Lower leg skin (tissue), 4 donors: ENCODE measurements at regions not wholly inside any gene's neighbourhood (a gene's known extent, or its start where the extent isn't known, plus 50 kb on each side); places are given as distances from the start of the nearest gene placed in this dataset.

ENCODE experiments used
- DNase-seq, 2 donors: peaks; one replicate each; pipeline ENCODE4 v3.0.0-alpha.2; 2019; ENCODE audit warnings: low spot score in 2 of 2
- H3K4me3 ChIP-seq: fragments of 200-600 bp; sonication (generic); 2 replicates; pipeline ENCODE4 v1.5.1; 2017; ENCODE audit warnings: mild to moderate bottlenecking, low read depth; ENCODE audit not compliant: poor library complexity, severe bottlenecking
- POLR2A ChIP-seq, 2 donors: fragments of 450-650 bp; IDR thresholded peaks; one replicate each; pipeline ENCODE4 v1.6.1; 2016 to 2017; ENCODE audit warnings: antibody characterized with exemption in 2 of 2, mild to moderate bottlenecking in 1 of 2, moderate library complexity in 1 of 2
- WGBS, 2 donors: methylation state at CpG; one replicate each; pipeline ENCODE4 v1.1.5; 2018; 5-methylcytosine and 5-hydroxymethylcytosine counted together
- intact Hi-C: fragments of 100-400 bp; cut with DNase I; formaldehyde crosslinking; loops from one replicate; pipeline ENCODE4 v1.15.0; 2023; ENCODE audit warnings: low total_unique reads
- TF ChIP-seq, protein P1 (sequence below), 3 donors: fragments of 450-650 bp; IDR thresholded peaks; one replicate each; pipeline ENCODE4 v1.5.1; 2016; ENCODE audit warnings: antibody characterized with exemption in 3 of 3, mild to moderate bottlenecking in 3 of 3, moderate library complexity in 2 of 3

DNA sequence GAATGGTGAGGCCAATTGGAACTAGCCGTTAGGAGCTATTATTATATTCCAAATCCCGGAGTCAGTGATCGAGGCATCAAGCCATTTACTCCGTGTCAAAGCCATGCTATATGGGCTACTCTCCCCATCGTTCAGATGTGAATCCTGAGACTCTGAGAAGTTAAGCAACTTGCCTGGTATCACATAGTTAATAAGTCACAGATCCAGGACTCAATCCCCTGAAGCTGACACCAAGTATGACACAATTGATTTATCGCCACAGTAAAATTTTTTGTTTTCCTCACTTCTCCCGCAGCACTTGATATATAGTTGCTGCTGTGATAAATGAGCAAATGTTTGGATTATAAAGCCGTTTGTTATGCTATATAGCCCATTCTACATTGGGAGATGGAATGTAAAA, 50.8 kb upstream of the TSHZ2 start:
- H3K4me3 ChIP-seq = no peak overlapping the region
- TF ChIP-seq, protein P1, sequence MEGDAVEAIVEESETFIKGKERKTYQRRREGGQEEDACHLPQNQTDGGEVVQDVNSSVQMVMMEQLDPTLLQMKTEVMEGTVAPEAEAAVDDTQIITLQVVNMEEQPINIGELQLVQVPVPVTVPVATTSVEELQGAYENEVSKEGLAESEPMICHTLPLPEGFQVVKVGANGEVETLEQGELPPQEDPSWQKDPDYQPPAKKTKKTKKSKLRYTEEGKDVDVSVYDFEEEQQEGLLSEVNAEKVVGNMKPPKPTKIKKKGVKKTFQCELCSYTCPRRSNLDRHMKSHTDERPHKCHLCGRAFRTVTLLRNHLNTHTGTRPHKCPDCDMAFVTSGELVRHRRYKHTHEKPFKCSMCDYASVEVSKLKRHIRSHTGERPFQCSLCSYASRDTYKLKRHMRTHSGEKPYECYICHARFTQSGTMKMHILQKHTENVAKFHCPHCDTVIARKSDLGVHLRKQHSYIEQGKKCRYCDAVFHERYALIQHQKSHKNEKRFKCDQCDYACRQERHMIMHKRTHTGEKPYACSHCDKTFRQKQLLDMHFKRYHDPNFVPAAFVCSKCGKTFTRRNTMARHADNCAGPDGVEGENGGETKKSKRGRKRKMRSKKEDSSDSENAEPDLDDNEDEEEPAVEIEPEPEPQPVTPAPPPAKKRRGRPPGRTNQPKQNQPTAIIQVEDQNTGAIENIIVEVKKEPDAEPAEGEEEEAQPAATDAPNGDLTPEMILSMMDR (IDR thresholded peaks at IDR 0.05) = no peak
- TF ChIP-seq POLR2A (IDR thresholded peaks at IDR 0.05) = no peak
- no peak for DNase-seq
- 86 to 89% methylated on average over 8 of the region's 8 CpGs for WGBS, 2 donors
- intact Hi-C loops = no loop called here

DNA sequence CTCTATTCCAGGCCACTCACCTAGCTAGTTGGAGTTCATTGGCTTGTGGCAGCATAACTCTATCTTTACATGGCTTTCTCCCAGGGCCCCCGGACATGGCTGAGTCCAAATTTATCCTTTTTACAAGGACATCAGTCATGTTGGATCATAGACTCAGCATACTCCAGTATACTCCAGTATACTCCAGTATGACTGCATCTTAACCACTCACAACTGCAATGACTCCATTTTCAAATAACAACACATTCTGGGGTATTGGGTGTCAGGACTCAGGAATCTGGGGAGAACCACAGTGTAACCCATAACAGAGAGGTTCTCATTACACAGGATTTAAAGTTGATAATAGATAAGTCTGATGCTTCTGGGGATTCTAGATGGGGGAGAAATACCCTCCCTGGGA, 53.8 kb upstream of the TSHZ2 start:
- no peak overlapping the region for H3K4me3 ChIP-seq
- DNase-seq = no peak
- TF ChIP-seq, protein P1 (IDR thresholded peaks at IDR 0.05) = no peak
- TF ChIP-seq POLR2A (IDR thresholded peaks at IDR 0.05) = no peak
- 97% methylated on average over 1 of the region's 1 CpG for WGBS, 2 donors
- intact Hi-C loops = no loop called here

DNA sequence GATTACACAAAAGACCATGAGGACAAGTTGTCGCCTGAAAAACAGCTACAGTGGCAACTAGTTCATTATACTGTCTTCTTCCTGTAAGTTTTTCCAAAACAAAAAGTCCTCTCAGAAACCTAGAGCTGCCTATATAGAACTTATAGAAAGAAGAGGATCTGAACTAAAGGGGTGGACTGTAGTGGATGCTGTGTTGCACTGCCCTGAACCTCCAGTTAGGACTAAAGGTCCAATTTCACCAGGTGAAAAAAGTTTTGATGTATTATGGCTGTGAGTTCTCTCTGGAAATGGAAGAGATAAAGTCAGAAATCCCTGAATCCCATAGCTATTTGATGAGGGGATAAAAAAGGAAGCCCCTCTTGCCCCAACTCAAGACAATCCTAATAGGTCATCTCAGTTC, 56.6 kb upstream of the TSHZ2 start:
- intact Hi-C loops = no loop called here

DNA sequence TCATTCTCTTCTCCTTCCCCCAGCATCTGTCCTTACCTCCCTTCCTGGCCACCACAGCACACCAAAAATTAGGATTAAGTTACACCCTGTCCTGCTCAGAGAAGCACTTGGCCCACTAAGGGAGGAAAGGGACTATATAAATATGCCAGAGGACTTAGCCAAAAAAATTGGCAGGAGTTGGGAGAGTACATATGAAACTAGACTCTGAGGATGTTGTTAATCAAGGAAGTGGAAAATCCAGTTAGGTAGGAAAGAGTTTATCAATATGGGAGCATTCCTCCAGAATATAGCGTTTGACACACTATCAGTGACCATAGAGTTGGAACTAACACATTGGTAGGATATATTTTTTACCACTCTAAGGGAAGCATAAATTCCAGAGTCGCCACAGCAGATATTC, 57.3 kb upstream of the TSHZ2 start:
- H3K4me3 ChIP-seq = no peak overlapping the region
- 70 to 76% methylated on average over 2 of the region's 2 CpGs for WGBS, 2 donors

More for the DNA sequence above, 56.6 kb upstream of the TSHZ2 start:
- whole genome bisulfite sequencing, 2 donors = 95 to 96% methylated on average over 1 of the region's 1 CpG
- TF ChIP-seq, protein P1 (IDR thresholded peaks at IDR 0.05) = no peak
- TF ChIP-seq POLR2A (IDR thresholded peaks at IDR 0.05) = no peak
- H3K4me3 ChIP-seq = no peak overlapping the region
- no peak for DNase-seq

DNA sequence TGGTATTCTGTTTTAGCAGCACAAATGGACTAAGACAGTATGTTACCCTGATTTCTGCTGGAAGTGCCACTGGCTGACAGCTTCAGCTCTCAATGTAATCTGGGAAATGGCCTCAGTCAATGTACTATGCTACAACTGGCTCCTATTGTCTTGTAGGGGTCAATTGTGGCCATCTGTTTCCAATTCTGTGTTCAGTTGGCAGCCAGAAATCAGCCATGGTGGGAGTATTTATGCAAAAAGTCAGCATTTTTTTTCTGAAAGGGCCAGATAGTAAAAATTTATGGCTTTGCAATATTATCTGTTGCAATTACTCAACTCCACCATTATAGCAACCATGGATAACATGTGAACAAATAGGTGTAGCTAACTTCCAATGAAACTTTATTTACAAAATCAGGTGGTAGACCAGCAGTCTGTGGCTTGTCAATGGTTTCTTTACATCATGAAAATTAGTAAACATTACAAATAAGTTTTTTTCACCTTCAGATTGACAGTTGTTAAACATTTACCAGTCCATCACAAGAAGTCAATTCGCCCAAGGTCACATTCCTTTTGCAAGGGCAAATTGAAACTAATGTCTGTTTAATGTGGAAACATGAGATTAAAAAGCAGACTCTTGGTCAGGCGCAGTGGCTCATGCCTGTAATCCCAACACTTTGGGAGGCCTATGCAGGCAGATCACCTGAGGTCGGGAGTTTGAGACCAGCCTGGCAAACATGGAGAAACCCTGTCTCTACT, 58.3 kb upstream of the TSHZ2 start:
- 90% methylated on average over 3 of the region's 3 CpGs for WGBS, 2 donors
- H3K4me3 ChIP-seq = no peak overlapping the region
- intact Hi-C loops = no loop called here
- TF ChIP-seq POLR2A (IDR thresholded peaks at IDR 0.05) = no peak
- TF ChIP-seq, protein P1 (IDR thresholded peaks at IDR 0.05) = no peak
- no peak for DNase-seq

More for the DNA sequence above, 57.3 kb upstream of the TSHZ2 start:
- intact Hi-C loops = no loop called here
- DNase-seq = no peak
- TF ChIP-seq, protein P1 (IDR thresholded peaks at IDR 0.05) = no peak
- no peak for TF ChIP-seq POLR2A (IDR thresholded peaks at IDR 0.05)
